SK-N-SH (cell line): ENCODE measurements at regions not wholly inside any gene's neighbourhood (a gene's known extent, or its start where the extent isn't known, plus 50 kb on each side); places are given as distances from the start of the nearest gene placed in this dataset.

ENCODE experiments used
- CTCF ChIA-PET: fragments of 300-600, 350-600 bp; formaldehyde crosslinking; extraction: SDS; loops from one replicate; lab custom pipeline; 2021; lab: Yijun Ruan, JAX
- POLR2A ChIA-PET: fragments of 350-600 bp; sonication (Branson Sonifier 250); formaldehyde crosslinking; extraction: SDS; loops from one replicate; lab custom pipeline; 2020; ENCODE audit warnings: antibody characterized with exemption, inconsistent platforms; lab: Yijun Ruan, JAX
- DNase-seq: peaks from one replicate; pipeline ENCODE4 v3.0.0; 2012
- H2AFZ ChIP-seq: fragments of 200-600 bp; sonication (generic); 2 replicates; pipeline ENCODE4 v1.8.1; 2016; ENCODE audit warnings: antibody characterized with exemption, mild to moderate bottlenecking, low read depth
- H3F3A ChIP-seq: fragments of 200-600 bp; sonication (generic); replicated peaks from 2 replicates; pipeline ENCODE3; 2016; ENCODE audit warnings: antibody characterized with exemption, mild to moderate bottlenecking; ENCODE audit not compliant: insufficient read depth
- H3K27ac ChIP-seq, 2 experiments: fragments of 200-500 bp in 1 of 2; fragments of 200-600 bp in 1 of 2; sonication (Bioruptor generic) in 1 of 2; sonication (generic), shearing (Covaris generic) in 1 of 2; 2 replicates each; pipeline versions ENCODE4 v1.5.1 to v1.6.1; 2014 to 2016; ENCODE audit warnings: low read depth in 2 of 2, inconsistent platforms in 1 of 2, low read length in 1 of 2, mild to moderate bottlenecking in 1 of 2, mixed read lengths in 1 of 2
- H3K27me3 ChIP-seq: fragments of 200-600 bp; sonication (generic), shearing (Covaris generic); 2 replicates; pipeline ENCODE4 v1.6.1; 2016; ENCODE audit warnings: mixed run types; ENCODE audit not compliant: insufficient read depth
- H3K36me3 ChIP-seq, 2 experiments: fragments of 200-500 bp in 1 of 2; fragments of 200-600 bp in 1 of 2; sonication (Bioruptor generic) in 1 of 2; sonication (generic) in 1 of 2; replicated peaks in 1 of 2; 2 replicates each; pipeline versions ENCODE3 to v1.5.1; 2014 to 2016; ENCODE audit warnings: low read length in 1 of 2, mild to moderate bottlenecking in 1 of 2; ENCODE audit not compliant: insufficient read depth in 2 of 2, control insufficient read depth in 1 of 2
- H3K4me1 ChIP-seq, 2 experiments: fragments of 200-500 bp in 1 of 2; fragments of 200-600 bp in 1 of 2; sonication (Bioruptor generic) in 1 of 2; sonication (generic), shearing (Covaris generic) in 1 of 2; 2 replicates each; pipeline versions ENCODE4 v1.5.1 to v1.6.1; 2014 to 2016; ENCODE audit warnings: low read depth in 1 of 2, low read length in 1 of 2, mixed run types in 1 of 2; ENCODE audit not compliant: insufficient read depth in 2 of 2, control insufficient read depth in 1 of 2
- H3K4me2 ChIP-seq: fragments of 200-600 bp; sonication (generic), shearing (Covaris generic); 2 replicates; pipeline ENCODE4 v1.6.1; 2017; ENCODE audit warnings: mixed run types
- H3K4me3 ChIP-seq, 2 experiments: fragments of 200-500 bp in 1 of 2; fragments of 200-600 bp in 1 of 2; sonication (Bioruptor generic) in 1 of 2; sonication (generic), shearing (Covaris generic) in 1 of 2; 2 replicates each; pipeline versions ENCODE4 v1.5.1 to v1.8.1; 2014 to 2016; ENCODE audit warnings: low read depth in 2 of 2, inconsistent platforms in 1 of 2, low read length in 1 of 2, mild to moderate bottlenecking in 1 of 2, mixed read lengths in 1 of 2, moderate library complexity in 1 of 2
- H3K79me2 ChIP-seq: fragments of 200-600 bp; sonication (generic); 2 replicates; pipeline ENCODE4 v1.8.1; 2017; ENCODE audit warnings: mild to moderate bottlenecking; ENCODE audit not compliant: insufficient read depth
- H3K9ac ChIP-seq: fragments of 200-600 bp; sonication (generic); 2 replicates; pipeline ENCODE4 v1.6.1; 2017; ENCODE audit warnings: mixed run types
- H3K9me2 ChIP-seq: fragments of 200-600 bp; sonication (generic); 2 replicates; pipeline ENCODE4 v1.6.1; 2017; ENCODE audit warnings: mixed run types
- H3K9me3 ChIP-seq: fragments of 200-600 bp; sonication (generic); 2 replicates; pipeline ENCODE4 v1.6.1; 2017; ENCODE audit warnings: mixed run types, mild to moderate bottlenecking, moderate library complexity
- H4K20me1 ChIP-seq: fragments of 200-600 bp; sonication (generic); 2 replicates; pipeline ENCODE4 v1.6.1; 2017; ENCODE audit warnings: mild to moderate bottlenecking, mixed run types; ENCODE audit not compliant: insufficient read depth
- CHD2 ChIP-seq: fragments of 150-350 bp; IDR thresholded peaks from 2 replicates; pipeline ENCODE4 v1.6.1; 2018; ENCODE audit warnings: low read length; ENCODE audit not compliant: partially characterized antibody
- CTCF ChIP-seq: fragments of 200-600 bp; sonication (generic); IDR thresholded peaks from 2 replicates; pipeline ENCODE4 v1.6.1; 2017; ENCODE audit warnings: antibody characterized with exemption, mild to moderate bottlenecking, moderate library complexity
- FOSL2 ChIP-seq: IDR thresholded peaks from 2 replicates; pipeline ENCODE4 v1.4.0; 2012; ENCODE audit warnings: low read depth, mild to moderate bottlenecking, moderate library complexity, borderline replicate concordance
- FOXJ3 ChIP-seq: sonication (generic); formaldehyde crosslinking; IDR thresholded peaks from 2 replicates; pipeline ENCODE4 v1.5.1; 2020; ENCODE audit warnings: mild to moderate bottlenecking, missing genetic modification reagents
- GATA2 ChIP-seq: sonication (generic); formaldehyde crosslinking; IDR thresholded peaks from 2 replicates; pipeline ENCODE4 v1.5.0; 2020; ENCODE audit warnings: mild to moderate bottlenecking, missing genetic modification reagents
- IRF3 ChIP-seq: fragments of 150-350 bp; IDR thresholded peaks from 2 replicates; pipeline ENCODE4 v1.6.1; 2016; ENCODE audit warnings: mild to moderate bottlenecking, low read depth, low read length
- JUND ChIP-seq: IDR thresholded peaks from 2 replicates; pipeline ENCODE4 v1.4.0; 2012
- MEF2A ChIP-seq: IDR thresholded peaks from 2 replicates; pipeline ENCODE4 v1.4.0; 2012; ENCODE audit warnings: low read depth, borderline replicate concordance
- MXI1 ChIP-seq: IDR thresholded peaks from 2 replicates; pipeline ENCODE4 v1.6.1; 2012; ENCODE audit warnings: mild to moderate bottlenecking, low read depth, low read length, improper control_type of control experiment
- PBX3 ChIP-seq: IDR thresholded peaks from 2 replicates; pipeline ENCODE4; 2012
- POLR2AphosphoS5 ChIP-seq: IDR thresholded peaks from 2 replicates; pipeline ENCODE4 v1.6.1; 2012; ENCODE audit warnings: low read depth, low read length
- REST ChIP-seq: IDR thresholded peaks from 2 replicates; pipeline ENCODE4 v1.6.1; 2012; ENCODE audit warnings: mild to moderate bottlenecking, low read depth, low read length, moderate library complexity
- RFX5 ChIP-seq: IDR thresholded peaks from 2 replicates; pipeline ENCODE4 v1.6.1; 2012; ENCODE audit warnings: mild to moderate bottlenecking, improper control_type of control experiment, low read length
- TCF12 ChIP-seq: IDR thresholded peaks from 2 replicates; pipeline ENCODE4 v1.4.0; 2012
- USF1 ChIP-seq: IDR thresholded peaks from 2 replicates; pipeline ENCODE4 v1.4.0; 2012; ENCODE audit warnings: low read depth, borderline replicate concordance
- YY1 ChIP-seq: IDR thresholded peaks from 2 replicates; pipeline ENCODE4 v1.4.0; 2012; ENCODE audit warnings: low read depth, mild to moderate bottlenecking
- WGBS: methylation state at CpG from one replicate; pipeline ENCODE4 v1.1.6; 2017; ENCODE audit warnings: low lambda C conversion rate; 5-methylcytosine and 5-hydroxymethylcytosine counted together

GRCh38 chr12:91947459-91947858 is 198.2 kb downstream of the BTG1 start:
- H3K9ac ChIP-seq: no peak overlapping the region
- no peaks in the 10 kb centered on the region for H3K79me2 ChIP-seq
- no peaks in the 10 kb centered on the region for H4K20me1 ChIP-seq
- no peak overlapping the region for H3K4me3 ChIP-seq
- POLR2A ChIA-PET: no interaction called here
- no peaks in the 10 kb centered on the region for H3K27me3 ChIP-seq
- no peaks in the 10 kb centered on the region for H3K9me3 ChIP-seq
- H2AFZ ChIP-seq: no peak overlapping the region
- DNase-seq: no peak
- no peaks in the 10 kb centered on the region for H3F3A ChIP-seq
- no peaks in the 10 kb centered on the region for H3K9me2 ChIP-seq
- no peak overlapping the region for H3K27ac ChIP-seq
- WGBS: 94% methylated on average over 5 of the region's 5 CpGs
- CTCF ChIA-PET: interaction anchor here (1.6 kb wide), 1 partner anchor 46 kb away, joined by 3 read pairs; no protein-coding TSS in a partner anchor
- no peaks in the 10 kb centered on the region for H3K36me3 ChIP-seq
- no peaks in the 10 kb centered on the region for H3K4me1 ChIP-seq
- TF ChIP-seq POLR2AphosphoS5 (no peak), FOXJ3 (no peak), YY1 (no peak), CTCF (no peak), MXI1 (no peak), GATA2 (no peak), MEF2A (no peak), USF1 (no peak), REST (no peak), IRF3 (no peak), CHD2 (no peak), TCF12 (no peak), JUND (no peak), FOSL2 (no peak), RFX5 (no peak), PBX3 (no peak)
- TF ChIP-seq, all 33 proteins: peak for 0
- H3K4me2 ChIP-seq: no peak overlapping the region
